ENCODE measurements at regions not wholly inside any gene's neighbourhood (a gene's known extent, or its start where the extent isn't known, plus 50 kb on each side); places are given as distances from the start of the nearest gene placed in this dataset.

GRCh38 chr1:104463126-104463697 lies 713.5 kb downstream of the AMY1C start:
- Histone ChIP-seq H3K9me3 (ENCODE audit: control insufficient read depth in 1 of 2, low read length in 2 of 2) (peaks cover 5 to 25% of the 10 kb centered on the region in 2 donors), H3K27ac (ENCODE audit: low read length) (no peak overlapping the region), H3K27me3 (ENCODE audit: low read depth, low read length) (no peaks in the 10 kb centered on the region), H3K36me3 (ENCODE audit: control insufficient read depth in 1 of 2, insufficient read depth in 2 of 2, low read length in 2 of 2) (no peaks in the 10 kb centered on the region), H3K4me1 (ENCODE audit: control insufficient read depth in 1 of 2, insufficient read depth in 2 of 2, low read length in 2 of 2) (no peaks in the 10 kb centered on the region), H3K4me3 (ENCODE audit: low read depth in 1 of 2, low read length in 2 of 2) (no peak overlapping the region)

DNA sequence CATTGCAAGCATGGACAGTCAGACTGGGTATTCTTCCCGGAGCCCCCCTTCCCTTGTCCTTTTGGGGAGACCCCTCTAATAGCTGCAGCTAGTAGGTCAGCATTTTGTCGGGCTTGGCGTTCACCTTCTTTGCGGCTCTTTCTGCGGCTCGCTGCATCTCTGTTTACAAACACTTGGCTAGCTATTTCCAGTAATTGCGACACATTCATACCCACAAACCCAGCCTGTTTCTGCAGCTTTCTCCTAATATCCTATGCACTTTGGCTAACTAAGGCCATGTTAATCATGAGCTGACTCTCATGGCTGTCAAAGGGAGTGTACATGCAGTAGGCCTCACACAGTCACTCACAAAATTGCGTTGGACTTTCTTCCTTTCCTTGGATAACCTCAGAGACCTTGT lies 716.4 kb downstream of the AMY1C start:
- Histone ChIP-seq H3K9me3 (ENCODE audit: control insufficient read depth in 1 of 2, low read length in 2 of 2) (peaks cover 0 to 9% of the 10 kb centered on the region in 2 donors), H3K36me3 (ENCODE audit: control insufficient read depth in 1 of 2, insufficient read depth in 2 of 2, low read length in 2 of 2) (no peaks in the 10 kb centered on the region), H3K4me1 (ENCODE audit: control insufficient read depth in 1 of 2, insufficient read depth in 2 of 2, low read length in 2 of 2) (no peaks in the 10 kb centered on the region), H3K27me3 (ENCODE audit: low read depth, low read length) (no peaks in the 10 kb centered on the region), H3K4me3 (ENCODE audit: low read depth in 1 of 2, low read length in 2 of 2) (no peak overlapping the region), H3K27ac (ENCODE audit: low read length) (no peak overlapping the region)

DNA sequence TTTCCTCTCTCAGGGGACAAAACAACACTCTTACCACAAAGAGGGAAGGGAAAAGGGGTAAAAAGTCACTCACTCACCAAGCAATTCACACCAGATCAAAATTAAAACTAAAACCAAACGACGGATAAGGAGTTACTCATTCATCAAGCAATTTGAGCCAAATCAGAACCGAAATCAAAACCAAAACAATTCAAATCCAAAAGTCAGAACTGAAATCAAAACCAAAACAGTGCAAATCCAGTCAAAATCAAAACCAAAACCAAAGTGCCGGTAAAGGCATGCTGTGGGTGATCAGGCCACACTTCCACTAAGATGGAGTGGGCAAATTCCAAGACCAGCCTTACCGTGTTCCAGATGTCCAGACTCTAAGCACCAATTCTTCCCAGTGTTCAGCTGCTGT lies 717.9 kb downstream of the AMY1C start:
- Histone ChIP-seq H3K4me1 (ENCODE audit: control insufficient read depth in 1 of 2, insufficient read depth in 2 of 2, low read length in 2 of 2) (no peaks in the 10 kb centered on the region), H3K4me3 (ENCODE audit: low read depth in 1 of 2, low read length in 2 of 2) (no peak overlapping the region), H3K9me3 (ENCODE audit: control insufficient read depth in 1 of 2, low read length in 2 of 2) (peaks cover 0 to under 1% of the 10 kb centered on the region in 2 donors), H3K27me3 (ENCODE audit: low read depth, low read length) (no peaks in the 10 kb centered on the region), H3K36me3 (ENCODE audit: control insufficient read depth in 1 of 2, insufficient read depth in 2 of 2, low read length in 2 of 2) (no peaks in the 10 kb centered on the region), H3K27ac (ENCODE audit: low read length) (no peak overlapping the region)

- no peaks in the 10 kb centered on the region for H3K27me3 ChIP-seq (ENCODE audit: low read depth, low read length)
- no peak overlapping the region for H3K27ac ChIP-seq (ENCODE audit: low read length)
- H3K4me1 ChIP-seq (ENCODE audit: control insufficient read depth in 1 of 2, insufficient read depth in 2 of 2, low read length in 2 of 2), result no peaks in the 10 kb centered on the region
- no peaks in the 10 kb centered on the region for H3K36me3 ChIP-seq (ENCODE audit: control insufficient read depth in 1 of 2, insufficient read depth in 2 of 2, low read length in 2 of 2)
- no peak overlapping the region for H3K4me3 ChIP-seq (ENCODE audit: low read depth in 1 of 2, low read length in 2 of 2)
- no peaks in the 10 kb centered on the region for H3K9me3 ChIP-seq (ENCODE audit: control insufficient read depth in 1 of 2, low read length in 2 of 2)
Measured at GRCh38 chr1:104468282-104468681, 718.6 kb downstream of the AMY1C start.

- Histone ChIP-seq H3K9me3 (ENCODE audit: control insufficient read depth in 1 of 2, low read length in 2 of 2) (no peaks in the 10 kb centered on the region), H3K36me3 (ENCODE audit: control insufficient read depth in 1 of 2, insufficient read depth in 2 of 2, low read length in 2 of 2) (no peaks in the 10 kb centered on the region), H3K4me1 (ENCODE audit: control insufficient read depth in 1 of 2, insufficient read depth in 2 of 2, low read length in 2 of 2) (no peaks in the 10 kb centered on the region), H3K27ac (ENCODE audit: low read length) (no peak overlapping the region), H3K4me3 (ENCODE audit: low read depth in 1 of 2, low read length in 2 of 2) (no peak overlapping the region), H3K27me3 (ENCODE audit: low read depth, low read length) (no peaks in the 10 kb centered on the region)
Measured at GRCh38 chr1:104476126-104476525, 726.4 kb downstream of the AMY1C start.

DNA sequence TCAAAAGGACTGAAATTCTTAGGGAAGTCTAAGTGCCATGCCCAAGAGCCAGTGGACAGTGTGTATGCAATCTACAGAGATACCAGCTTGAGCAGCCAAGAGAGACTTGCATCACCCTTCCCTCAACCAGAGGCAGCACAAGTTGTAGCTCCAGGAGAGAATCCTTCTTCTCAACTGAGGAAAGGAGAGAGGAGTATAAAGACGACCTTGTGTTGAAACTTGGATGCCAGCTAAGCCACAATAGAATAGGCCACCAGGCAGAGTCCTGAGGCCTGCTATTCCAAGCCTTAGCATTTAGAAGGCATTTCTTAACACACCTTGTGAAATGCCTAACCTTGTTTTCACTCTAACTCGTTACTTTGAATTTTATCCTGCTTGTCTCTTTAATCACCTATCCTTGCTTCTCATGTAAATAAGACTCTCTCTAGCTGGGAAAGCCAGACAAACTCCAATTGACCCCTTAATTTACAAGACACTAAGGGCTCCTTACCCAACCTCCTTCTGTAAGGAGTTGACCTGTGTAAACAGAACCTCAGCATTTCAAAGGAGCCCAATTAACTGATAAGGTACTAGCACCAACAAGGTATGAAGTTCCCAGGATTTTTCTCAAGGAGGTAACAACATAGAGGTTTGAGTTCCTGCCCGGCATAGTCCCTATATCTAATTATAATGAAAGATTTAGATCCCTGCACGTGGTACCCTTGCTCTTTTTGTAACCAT lies 738.8 kb downstream of the AMY1C start:
- H3K4me1 ChIP-seq (ENCODE audit: control insufficient read depth in 1 of 2, insufficient read depth in 2 of 2, low read length in 2 of 2), result no peaks in the 10 kb centered on the region
- no peak overlapping the region for H3K27ac ChIP-seq (ENCODE audit: low read length)
- no peaks in the 10 kb centered on the region for H3K36me3 ChIP-seq (ENCODE audit: control insufficient read depth in 1 of 2, insufficient read depth in 2 of 2, low read length in 2 of 2)
- no peak overlapping the region for H3K4me3 ChIP-seq (ENCODE audit: low read depth in 1 of 2, low read length in 2 of 2)
- H3K9me3 ChIP-seq (ENCODE audit: control insufficient read depth in 1 of 2, low read length in 2 of 2), result peaks cover 0 to 2% of the 10 kb centered on the region in 2 donors
- no peaks in the 10 kb centered on the region for H3K27me3 ChIP-seq (ENCODE audit: low read depth, low read length)

DNA sequence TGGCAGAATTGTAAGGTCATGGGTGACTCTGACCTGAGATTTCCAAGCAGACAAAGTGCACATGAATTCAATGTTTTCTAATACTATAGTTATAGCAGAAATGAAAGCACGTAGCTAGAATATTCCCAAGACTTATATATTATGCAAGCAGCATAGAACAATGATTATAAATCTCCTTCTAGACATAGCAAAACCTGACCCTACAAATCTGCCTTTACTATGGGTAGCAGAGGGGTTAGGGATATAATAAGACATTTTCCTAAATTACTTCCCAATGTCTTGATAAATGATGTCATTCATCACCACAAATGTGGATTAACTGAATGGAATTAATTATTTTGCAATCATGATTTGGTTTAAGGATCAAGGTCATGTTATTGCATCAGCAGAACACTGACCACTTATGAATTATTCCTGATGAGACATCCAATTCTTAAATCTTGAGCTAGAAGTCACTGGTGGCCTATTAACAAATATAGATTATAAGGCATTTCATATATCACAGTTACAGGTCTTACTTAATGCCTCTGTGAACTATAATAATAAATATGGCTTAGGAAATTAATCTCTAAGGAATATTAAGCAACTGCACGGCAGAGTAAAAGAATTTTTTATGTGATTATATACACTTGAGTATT lies 776.6 kb downstream of the AMY1C start:
- H3K36me3 ChIP-seq (ENCODE audit: control insufficient read depth in 1 of 2, insufficient read depth in 2 of 2, low read length in 2 of 2), result no peaks in the 10 kb centered on the region
- H3K4me1 ChIP-seq (ENCODE audit: control insufficient read depth in 1 of 2, insufficient read depth in 2 of 2, low read length in 2 of 2), result no peaks in the 10 kb centered on the region
- H3K27me3 ChIP-seq (ENCODE audit: low read depth, low read length), result no peaks in the 10 kb centered on the region
- no peaks in the 10 kb centered on the region for H3K9me3 ChIP-seq (ENCODE audit: control insufficient read depth in 1 of 2, low read length in 2 of 2)
- H3K4me3 ChIP-seq (ENCODE audit: low read depth in 1 of 2, low read length in 2 of 2), result no peak overlapping the region
- H3K27ac ChIP-seq (ENCODE audit: low read length), result no peak overlapping the region

GRCh38 chr1:104531990-104532389 lies 782.3 kb downstream of the AMY1C start:
- Histone ChIP-seq H3K4me1 (ENCODE audit: control insufficient read depth in 1 of 2, insufficient read depth in 2 of 2, low read length in 2 of 2) (no peaks in the 10 kb centered on the region), H3K27me3 (ENCODE audit: low read depth, low read length) (no peaks in the 10 kb centered on the region), H3K4me3 (ENCODE audit: low read depth in 1 of 2, low read length in 2 of 2) (no peak overlapping the region), H3K9me3 (ENCODE audit: control insufficient read depth in 1 of 2, low read length in 2 of 2) (no peaks in the 10 kb centered on the region), H3K27ac (ENCODE audit: low read length) (no peak overlapping the region), H3K36me3 (ENCODE audit: control insufficient read depth in 1 of 2, insufficient read depth in 2 of 2, low read length in 2 of 2) (no peaks in the 10 kb centered on the region)

DNA sequence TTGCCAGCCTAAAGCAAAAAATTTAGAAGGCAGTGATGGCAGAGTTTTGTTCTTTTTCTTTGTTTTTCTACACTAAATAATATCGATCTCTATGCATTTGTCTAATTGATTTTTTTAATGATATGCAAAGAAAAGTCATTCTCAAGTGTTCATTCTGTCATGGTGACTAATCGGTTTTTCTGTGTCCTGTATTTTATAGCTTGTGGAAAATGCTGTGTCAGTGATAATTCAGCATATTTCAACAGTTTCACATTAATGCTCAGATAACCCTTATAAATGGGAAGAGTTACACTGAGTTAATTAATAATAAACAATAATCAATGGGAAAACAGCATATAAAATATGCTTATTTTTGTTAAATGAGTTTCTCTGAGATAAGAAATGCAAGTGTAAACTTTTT lies 824.9 kb downstream of the AMY1C start:
- no peak overlapping the region for H3K4me3 ChIP-seq (ENCODE audit: low read depth in 1 of 2, low read length in 2 of 2)
- no peaks in the 10 kb centered on the region for H3K9me3 ChIP-seq (ENCODE audit: control insufficient read depth in 1 of 2, low read length in 2 of 2)
- H3K27ac ChIP-seq (ENCODE audit: low read length), result no peak overlapping the region
- no peaks in the 10 kb centered on the region for H3K36me3 ChIP-seq (ENCODE audit: control insufficient read depth in 1 of 2, insufficient read depth in 2 of 2, low read length in 2 of 2)
- H3K27me3 ChIP-seq (ENCODE audit: low read depth, low read length), result no peaks in the 10 kb centered on the region
- no peaks in the 10 kb centered on the region for H3K4me1 ChIP-seq (ENCODE audit: control insufficient read depth in 1 of 2, insufficient read depth in 2 of 2, low read length in 2 of 2)

DNA sequence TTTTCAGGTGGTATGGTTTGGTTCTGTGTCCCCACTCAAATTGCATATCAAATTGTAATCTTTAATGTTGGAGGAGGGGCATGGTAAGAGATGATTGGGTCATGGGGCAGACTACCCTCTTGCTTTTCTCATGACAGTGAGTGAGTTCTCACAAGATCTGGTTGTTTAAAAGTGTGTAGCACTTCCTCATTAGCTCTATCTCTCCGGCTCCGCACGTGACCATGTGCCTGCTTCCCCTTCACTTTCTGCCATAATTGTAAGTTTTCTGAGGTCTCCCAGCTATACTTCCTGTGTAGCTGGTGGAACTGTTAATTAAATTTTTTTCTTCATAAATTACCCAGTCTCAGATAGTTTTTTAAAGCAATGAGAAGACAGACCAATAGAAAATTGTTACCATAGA lies 843.2 kb downstream of the AMY1C start:
- H3K27ac ChIP-seq (ENCODE audit: low read length), result no peak overlapping the region
- no peak overlapping the region for H3K4me3 ChIP-seq (ENCODE audit: low read depth in 1 of 2, low read length in 2 of 2)
- H3K27me3 ChIP-seq (ENCODE audit: low read depth, low read length), result no peaks in the 10 kb centered on the region
- no peaks in the 10 kb centered on the region for H3K4me1 ChIP-seq (ENCODE audit: control insufficient read depth in 1 of 2, insufficient read depth in 2 of 2, low read length in 2 of 2)
- H3K9me3 ChIP-seq (ENCODE audit: control insufficient read depth in 1 of 2, low read length in 2 of 2), result peaks cover 0 to 2% of the 10 kb centered on the region in 2 donors
- no peaks in the 10 kb centered on the region for H3K36me3 ChIP-seq (ENCODE audit: control insufficient read depth in 1 of 2, insufficient read depth in 2 of 2, low read length in 2 of 2)

DNA sequence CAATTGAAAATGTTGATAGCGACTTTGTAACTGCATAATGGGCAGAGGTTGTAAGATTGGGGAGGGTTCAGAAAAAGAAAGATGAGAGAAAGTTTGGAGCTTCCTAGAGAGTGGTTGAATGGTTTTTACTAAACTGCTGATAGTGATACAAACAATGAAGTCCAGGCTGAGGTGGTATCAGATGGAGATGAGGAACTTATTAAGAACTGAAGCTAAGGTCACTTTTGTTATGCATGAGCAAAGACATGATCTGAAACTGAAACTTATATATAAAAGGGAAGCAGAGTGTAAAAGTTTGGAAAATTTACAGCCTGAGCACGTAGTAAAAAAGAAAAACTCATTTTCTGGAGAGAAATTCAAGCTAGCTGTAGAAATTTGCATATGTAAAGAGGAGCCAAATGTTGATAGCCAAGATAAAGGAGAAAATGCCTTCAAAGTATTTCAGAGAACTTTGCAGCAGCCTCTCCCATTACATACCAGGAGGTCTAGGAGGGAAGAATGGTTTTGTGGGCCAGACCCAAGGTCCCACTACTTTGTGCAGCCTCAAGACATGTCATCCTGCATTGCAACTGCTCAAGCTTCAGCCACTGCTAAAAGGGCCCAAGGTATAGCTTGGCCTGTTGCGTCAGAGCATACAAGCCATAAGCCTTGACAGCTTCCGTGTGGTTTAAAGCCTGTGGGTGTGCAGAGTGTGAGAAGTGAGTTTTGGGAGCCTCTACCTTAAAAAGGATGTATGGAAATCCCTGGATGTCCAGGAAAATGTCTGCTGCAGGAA lies 843.9 kb downstream of the AMY1C start:
- H3K27me3 ChIP-seq (ENCODE audit: low read depth, low read length), result no peaks in the 10 kb centered on the region
- no peaks in the 10 kb centered on the region for H3K36me3 ChIP-seq (ENCODE audit: control insufficient read depth in 1 of 2, insufficient read depth in 2 of 2, low read length in 2 of 2)
- H3K4me1 ChIP-seq (ENCODE audit: control insufficient read depth in 1 of 2, insufficient read depth in 2 of 2, low read length in 2 of 2), result no peaks in the 10 kb centered on the region
- peaks cover 0 to 2% of the 10 kb centered on the region in 2 donors for H3K9me3 ChIP-seq (ENCODE audit: control insufficient read depth in 1 of 2, low read length in 2 of 2)
- H3K27ac ChIP-seq (ENCODE audit: low read length), result no peak overlapping the region
- H3K4me3 ChIP-seq (ENCODE audit: low read depth in 1 of 2, low read length in 2 of 2), result no peak overlapping the region
